ENCODE measurements at regions not wholly inside any gene's neighbourhood (a gene's known extent, or its start where the extent isn't known, plus 50 kb on each side); places are given as distances from the start of the nearest gene placed in this dataset.
"Not testable (repeated sequence)": the region's sequence is repeated elsewhere in the genome, so short reads cannot be mapped to it uniquely, and the experiment has no call there.

DNA sequence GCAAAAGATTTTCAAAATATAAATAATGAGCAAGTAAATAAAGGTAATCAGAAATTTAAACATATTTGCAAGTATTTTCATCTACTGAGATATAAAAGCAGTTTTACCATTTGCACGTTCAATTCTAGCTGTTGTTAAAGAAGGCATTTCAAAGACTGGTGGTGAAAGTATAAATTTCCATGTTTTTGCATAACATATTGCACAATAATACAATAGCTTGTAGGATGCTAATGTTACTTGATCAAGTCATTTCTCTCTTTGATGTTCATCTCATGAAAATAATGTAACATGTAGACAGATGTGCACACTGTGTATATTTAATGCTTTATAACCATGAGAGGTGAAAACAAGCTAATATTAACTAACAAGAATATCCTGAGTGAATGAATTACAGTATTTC, 651.9 kb downstream of the CDH9 start:
- no peak for DNase-seq

DNA sequence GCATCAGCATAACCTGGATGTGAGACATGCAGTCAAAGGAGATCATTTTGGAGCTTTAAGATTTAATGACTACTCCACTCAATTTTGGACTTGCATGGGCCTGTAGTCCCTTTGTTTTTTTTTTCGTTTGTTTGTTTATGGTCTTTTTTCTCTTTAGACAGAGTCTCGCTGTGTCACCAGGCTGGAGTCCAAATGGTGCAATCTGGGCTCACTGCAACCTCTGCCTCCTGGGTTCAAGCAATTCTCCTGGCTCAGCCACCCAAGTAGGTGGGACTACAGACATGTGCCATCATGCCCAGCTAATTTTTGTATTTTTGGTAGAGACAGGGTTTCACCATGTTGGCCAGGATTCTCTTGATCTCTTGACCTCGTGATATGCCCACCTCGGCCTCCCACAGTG, 673.8 kb downstream of the CDH9 start:
- DNase-seq, result not testable (repeated sequence)

DNA sequence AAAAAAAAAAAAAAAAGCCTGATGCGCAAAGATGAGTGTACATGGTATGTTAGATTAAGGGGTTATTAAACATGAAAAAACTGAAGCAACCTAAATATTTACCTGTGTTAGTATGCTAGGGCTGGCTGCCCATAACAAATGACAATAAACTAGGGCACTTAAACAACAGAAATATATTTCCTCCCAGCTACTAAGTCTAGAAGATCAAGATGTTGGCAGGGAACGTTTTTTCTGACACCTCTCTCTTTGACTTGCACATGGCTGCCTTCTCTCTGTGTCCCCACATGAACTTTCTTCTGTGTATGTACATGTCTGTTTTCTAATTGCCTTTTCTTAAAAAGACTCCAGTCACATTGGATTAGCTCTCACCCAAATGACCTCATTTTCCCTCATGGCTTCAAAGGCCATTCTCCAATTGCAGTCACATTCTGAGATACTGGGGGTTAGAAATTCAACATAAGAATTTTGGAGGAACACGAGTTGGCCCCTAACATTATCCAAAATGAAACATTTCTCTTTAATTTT, 694.5 kb downstream of the CDH9 start:
- DNase-seq, result no peak

DNA sequence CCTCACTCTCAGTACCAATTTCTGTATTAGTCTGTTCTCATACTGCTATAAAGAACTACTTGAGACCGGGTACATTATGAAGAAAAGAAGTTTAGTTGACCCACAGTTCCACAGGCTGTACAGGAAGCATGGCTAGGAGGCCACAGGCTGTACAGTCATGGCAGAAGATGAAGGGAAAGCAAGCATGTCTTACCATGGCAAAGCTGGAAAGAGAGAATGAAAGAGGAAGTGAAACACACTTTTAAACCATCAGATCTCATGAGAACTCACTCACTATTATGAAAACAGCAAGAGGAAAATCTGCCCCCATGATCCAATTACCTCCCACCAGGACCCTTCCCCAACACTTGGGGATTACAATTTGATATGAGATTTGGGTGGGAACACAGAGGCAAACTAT, 698.8 kb downstream of the CDH9 start:
- no peak for DNase-seq

DNA sequence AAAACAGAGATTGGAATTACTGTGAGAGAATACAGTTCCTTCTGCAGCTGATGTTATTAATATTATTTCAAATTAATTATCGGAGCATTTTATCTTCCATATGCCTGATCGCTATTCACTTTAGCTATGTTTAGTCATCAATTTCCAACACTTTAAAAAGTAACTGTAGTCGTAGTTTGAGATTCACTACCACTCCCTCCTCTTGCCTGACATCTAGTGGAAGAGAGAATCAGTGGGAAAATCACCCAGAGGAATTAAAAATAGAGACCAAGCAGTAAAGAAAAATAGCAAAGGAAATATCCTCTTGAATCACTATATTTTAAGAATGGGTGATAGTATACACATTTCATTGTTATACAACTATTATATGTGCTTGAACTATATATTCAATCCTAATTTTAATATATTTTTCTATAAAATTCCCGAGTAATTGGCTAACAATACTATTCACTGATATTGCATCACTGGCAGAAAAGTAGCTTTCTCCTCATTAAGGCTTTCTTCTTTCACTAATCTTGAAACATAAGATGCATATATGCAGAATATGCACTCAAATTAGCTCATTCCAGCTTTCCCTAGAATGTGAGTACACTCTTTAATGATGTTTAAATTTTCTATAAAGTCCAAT, 708.7 kb downstream of the CDH9 start:
- no peak for DNase-seq

DNA sequence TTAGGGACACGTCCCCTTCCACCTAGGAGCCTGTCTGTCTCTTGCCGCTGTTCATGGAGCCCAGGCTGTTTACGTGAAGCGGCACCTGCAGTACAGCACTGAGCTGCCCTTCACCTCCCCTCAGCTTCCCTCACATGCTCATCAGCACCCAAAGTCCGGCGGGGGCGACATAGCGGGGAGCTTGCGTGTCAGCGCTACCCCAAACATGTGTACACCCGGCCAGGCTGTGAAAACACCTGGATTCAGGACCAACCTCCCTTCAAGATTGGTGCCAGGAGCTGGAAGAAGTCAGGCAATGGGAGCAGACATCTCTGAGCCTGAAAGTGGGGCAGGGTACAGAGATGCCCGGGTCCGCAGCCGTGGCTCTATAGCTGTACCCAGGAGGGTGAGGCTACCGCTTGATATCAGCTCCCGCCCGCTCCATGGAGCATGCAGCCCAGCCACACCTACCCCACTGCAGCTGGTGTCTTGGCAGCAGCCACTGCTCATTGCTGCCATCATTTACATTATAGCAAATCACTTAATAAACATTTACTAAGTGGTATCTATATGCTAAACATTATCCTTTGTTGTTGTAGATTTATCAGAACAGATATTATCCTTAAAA, 712.1 kb downstream of the CDH9 start:
- DNase-seq, result no peak

DNA sequence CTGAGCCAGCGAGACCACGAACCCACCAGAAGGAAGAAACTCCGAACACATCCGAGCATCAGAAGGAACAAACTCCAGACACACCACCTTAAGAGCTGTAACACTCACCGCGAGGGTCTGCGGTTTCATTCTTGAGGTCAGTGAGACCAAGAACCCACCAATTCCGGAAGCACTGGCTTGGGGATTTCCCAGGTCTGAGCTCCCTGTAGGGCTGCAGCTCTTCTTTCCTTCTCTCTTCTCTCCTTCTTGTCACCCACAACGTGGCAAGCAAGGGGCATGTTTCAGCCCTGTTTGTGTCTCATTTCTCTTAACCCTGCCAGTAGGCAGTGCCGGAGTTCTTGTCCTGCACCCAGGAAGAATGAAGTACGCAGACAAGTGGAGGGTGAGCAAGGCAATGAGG, 713.0 kb downstream of the CDH9 start:
- not testable (repeated sequence) for DNase-seq

DNA sequence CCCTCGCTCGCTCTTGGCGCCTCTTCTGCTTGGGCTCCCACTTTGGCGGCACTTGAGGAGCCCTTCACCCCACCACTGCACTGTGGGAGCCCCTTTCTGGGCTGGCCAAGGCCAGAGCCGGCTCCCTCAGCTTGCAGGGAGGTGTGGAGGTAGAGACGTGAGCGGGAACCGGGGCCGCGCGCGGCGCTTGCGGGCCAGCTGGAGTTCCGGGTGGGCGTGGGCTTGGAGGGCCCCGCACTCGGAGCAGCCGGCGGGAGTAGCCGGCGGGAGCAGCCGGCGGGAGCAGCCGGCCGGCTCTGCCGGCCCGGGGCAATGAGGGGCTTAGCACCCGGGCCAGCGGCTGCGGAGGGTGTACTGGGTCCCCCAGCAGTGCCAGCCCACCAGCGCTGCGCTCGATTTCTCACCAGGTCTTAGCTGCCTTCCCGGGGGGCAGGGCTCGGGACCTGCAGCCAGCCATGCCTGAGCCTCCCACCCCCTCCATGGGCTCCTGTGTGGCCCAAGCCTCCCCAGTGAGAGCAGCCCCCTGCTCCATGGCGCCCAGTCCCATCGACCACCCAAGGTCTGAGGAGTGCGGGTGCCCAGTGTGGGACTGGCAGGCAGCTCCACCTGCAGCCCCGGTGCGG, 714.0 kb downstream of the CDH9 start:
- not testable (repeated sequence) for DNase-seq

DNA sequence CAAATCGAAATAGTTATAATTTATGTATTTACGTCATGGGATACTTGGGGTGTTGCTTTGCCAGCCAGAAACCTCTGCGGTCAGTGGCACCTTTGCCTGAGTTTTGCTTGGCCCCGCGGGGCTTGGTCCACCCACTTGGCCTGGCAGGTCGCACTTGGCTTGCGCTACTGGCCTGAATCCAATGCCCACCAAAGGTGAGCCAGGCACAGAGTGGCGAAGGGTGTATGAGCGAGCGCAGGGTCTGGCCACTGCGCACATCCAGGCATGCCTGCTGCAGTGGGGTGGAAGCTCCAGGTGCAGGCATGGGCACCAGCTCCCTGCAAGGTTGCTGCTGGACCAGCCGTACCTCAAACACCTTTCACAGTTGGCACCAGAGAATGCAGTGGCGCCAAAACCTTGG, 714.6 kb downstream of the CDH9 start:
- DNase-seq, result no peak

DNA sequence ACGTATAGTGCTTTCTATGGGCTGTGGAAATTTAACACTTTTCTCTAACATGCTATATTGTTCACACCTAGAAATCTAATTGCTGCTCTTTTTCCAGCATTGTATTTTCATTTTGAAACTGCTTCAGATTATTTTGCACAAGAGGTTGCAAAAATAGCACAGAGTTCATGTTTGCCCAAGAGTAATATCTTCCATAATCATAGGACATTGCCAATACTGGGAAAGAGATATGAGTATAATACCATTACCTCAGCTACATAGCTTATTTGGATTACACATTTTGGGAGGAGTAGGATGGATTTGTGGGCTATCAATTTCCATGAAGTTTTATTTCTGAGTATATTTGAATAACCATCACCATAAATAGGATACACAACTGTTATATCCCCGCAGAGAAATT, 717.1 kb downstream of the CDH9 start:
- DNase-seq, result no peak

DNA sequence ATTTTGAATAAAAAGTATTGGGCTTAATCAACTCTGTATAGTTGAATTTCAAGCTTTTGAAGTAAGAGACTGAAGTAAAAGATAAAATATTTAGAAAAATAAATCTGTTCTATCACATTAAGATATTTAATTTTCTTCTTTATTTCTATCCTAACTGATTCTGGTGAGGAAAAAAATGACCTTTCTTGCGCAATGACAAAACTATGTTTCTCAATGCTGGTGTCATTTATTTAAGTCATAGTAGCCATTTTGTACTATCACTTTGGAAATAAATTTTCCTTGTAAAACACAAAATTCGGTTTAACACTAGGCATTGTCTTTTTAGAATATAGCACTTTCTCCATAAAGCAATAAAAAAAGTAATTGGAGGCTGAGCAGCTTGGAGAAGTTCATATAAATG, 728.0 kb downstream of the CDH9 start:
- no peak for DNase-seq

DNA sequence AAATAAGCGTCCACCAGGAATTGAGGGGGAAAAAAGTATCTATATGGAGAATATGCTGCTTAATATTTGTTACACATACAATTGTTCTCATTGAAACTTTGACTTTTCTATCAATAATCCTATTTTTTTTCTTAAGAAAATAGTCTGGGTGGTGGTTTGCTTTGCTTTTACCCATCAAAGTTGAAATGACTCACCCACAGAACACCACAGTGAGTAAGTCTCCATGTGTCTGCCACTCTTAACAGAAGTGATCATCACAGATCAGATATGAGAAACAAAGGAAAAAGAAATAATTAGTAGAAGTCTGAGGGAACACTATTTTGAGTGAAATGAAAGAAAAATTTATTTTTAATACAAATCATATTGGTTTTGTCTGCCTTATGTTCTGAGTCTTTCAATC, 742.8 kb downstream of the CDH9 start:
- no peak for DNase-seq

DNA sequence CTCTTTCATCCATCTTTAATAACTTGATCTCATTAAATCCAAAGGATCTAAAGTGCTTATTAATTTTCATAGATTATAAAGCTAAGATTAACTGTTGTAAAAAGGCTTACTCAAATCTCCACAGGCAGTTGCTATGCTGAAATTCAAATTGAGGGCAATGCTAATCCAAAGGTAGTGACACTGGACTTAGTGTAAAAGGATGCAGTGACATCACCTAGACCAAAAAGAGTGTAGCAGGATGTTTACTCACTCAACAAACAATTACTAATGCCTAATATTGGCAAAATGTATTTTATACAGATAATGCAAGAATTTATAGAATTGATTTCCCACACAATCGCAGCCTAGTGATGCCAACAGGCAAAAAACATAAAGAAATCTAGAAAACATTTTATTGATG, 756.2 kb downstream of the CDH9 start:
- no peak for DNase-seq

DNA sequence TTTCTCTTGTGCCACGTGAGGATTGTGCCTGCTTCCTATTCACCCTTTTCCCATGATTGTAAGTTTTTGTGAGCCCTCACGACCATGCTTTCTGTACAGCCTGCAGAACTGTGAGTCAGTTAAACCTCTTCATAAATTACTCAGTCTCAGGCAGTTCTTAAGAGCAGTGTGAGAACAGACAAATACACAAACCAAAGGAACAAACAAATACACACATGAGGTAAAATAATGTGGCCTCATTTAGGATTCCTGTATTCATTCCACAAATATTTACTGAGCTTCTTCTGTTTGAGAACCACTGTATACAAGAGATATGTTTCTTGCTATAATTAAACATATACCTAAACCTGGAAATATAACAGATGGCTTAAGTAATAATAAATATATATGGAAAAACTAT, 760.3 kb downstream of the CDH9 start:
- no peak for DNase-seq

DNA sequence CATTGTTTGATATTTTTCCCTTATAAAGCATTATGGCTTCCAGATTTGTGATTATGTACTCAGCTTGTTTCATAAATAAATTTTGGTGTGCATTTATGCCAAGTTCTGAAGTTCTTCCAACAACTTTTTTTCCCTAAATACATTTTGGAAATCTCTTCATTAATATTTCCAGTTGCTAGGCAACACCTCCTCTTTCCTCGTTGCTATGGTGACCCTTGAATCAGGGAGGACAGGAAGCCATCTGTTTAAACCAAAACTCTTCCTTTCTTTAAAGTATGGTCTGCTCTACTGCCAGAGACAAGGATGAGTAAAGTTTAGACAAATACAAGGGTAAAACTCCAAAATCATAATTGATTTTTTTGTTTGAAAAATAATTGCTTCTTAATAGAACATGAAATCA, 779.3 kb downstream of the CDH9 start:
- no peak for DNase-seq

DNA sequence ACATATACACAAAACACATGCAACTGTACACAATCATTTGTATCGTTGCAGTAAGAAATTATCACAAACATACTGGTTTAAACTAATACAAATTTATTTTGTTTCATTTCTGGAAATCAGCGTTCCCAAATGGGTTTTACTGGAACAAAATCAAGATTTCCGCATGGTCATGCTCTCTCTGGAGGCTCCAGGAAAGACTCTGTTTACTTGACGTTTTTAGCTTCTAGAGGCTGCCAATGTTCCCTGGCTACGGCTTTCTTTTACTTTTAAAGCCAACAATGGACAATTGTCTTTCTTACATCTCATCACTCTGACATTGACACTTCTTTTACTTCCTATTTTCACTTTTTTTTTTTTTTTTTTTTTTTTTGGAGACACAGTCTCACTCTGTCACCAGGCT, 793.1 kb downstream of the CDH9 start:
- no peak for DNase-seq

DNA sequence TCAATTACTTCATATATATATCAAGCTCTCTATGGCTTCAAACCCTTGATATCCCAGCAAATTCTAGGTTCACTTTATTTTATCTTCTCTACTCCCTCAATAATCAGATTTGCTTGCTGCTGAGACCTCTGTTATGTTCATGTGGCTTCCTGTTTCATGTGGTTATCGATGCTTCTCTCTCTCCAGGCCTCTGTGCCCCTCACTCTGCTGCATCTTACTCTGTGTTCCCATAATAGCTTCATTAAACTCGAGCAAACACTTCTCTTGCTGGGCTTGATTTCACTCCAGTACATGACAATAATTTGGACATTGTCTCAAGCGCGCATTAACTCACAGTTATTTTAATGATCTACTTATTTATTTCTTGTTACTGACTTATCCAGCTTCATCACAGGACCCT, 798.8 kb downstream of the CDH9 start:
- no peak for DNase-seq

DNA sequence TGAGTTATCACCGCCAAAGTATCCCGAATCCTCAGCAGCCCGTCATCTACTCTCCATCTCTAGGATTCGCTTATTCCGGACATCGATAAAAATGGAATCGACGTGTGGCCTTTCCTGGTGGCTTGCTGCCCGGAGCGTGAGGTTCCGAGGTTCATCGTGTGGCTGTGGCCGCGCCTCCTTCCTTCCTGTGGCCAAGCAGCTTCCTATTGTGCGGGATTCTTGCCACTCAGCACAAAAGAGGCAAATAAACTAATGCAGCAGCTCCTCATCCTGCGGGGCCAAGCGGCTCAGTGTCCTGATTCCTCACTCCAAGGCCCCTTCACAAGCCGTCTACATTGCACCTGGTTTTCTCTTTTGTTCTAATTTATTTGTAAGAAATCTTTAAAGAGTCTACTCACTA, 800.9 kb downstream of the CDH9 start:
- DNase-seq, result no peak

DNA sequence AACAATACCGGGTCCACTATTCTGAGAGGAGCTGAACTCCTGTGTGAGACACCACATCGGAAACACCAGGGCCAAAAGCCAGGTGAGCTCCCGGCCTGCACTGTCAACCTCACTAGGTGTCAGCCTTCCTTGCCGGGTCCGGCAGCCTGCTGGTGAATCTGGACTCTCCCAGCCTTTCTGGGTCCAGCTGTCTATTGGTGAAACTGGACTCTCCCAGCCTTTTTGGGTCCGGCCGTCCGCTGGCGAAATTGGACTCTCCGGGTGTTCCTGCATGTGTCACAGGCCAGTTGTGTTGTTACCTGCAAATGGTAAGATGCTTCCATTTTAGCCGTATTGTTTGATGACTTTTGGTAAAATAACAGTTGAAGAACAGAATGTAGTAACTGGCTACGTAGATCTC, 801.5 kb downstream of the CDH9 start:
- DNase-seq, result no peak

DNA sequence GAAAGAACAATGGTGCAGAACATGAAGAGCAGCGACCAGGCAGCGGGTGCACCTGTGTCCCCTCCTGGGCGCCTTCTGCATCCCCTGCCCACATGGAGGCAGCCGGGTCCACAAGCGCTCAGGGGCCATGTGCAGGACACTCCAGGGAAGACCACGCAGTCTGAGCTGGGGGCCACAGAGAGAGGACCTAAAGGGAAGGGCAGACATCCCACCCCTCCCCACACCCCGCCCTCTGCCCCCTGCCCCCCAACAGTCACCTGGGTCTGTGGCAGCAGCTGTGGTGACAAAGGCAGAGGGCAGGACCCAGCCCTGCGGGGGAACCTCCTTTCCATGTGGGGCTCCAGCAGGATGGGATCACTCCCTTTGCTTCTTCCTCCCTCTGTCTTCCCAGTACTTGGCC, 805.7 kb downstream of the CDH9 start:
- DNase-seq, result no peak

DNA sequence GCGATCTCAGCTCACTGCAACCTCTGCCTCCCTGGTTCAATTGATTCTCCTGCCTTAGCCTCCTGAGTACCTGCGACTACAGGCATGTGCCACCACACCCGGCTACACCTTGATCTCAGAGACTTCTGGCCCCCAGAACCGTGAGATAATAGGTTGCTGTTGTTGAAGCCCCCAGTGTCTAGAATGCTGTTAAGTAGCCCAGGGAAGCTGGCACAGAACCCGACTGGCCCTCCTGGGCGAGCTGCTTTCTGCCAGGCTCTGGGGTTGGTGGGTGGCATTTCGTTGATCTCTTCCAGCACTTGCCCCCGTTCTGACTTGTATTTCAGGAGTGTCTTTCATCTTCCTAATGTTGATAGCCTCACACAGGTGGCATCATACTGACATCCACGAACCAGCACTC, 807.1 kb downstream of the CDH9 start:
- no peak for DNase-seq

DNA sequence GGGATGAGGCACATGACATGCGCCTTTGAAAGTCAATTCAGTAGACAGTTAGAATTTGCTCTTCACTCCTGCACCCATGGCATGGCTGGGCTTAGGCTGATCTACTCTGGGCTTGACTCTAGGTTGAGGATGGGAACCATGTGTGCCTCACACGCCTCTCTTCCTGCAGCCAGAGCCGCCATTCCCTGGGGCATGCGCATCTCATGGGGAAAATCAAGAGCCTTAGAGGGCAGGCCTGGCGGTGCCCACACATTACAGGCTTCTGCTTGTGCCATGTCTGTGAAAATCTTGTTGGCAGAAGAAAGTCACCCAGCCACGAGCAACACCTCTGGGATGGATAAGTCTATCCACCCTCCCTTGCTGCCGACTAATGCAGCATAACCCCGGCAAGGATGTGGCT, 808.5 kb downstream of the CDH9 start:
- no peak for DNase-seq

DNA sequence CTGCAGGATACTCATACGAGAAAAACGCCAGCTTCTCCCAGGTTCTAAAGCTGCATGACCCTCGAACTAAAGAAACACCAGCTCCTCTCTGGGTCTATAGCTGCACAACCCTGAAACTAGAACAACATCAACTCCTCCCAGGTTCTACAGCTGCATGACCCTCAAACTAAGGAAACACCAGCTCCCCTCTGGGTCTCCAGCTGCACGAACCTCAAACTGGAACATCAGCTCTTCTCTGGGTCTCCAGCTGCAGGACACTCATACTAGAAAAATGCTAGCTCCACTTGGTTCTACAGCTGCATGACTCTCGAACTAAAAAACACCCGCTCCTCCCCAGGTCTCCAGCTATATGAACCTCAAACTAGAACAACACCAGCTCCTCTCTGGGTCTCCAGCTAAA, 811.1 kb downstream of the CDH9 start:
- DNase-seq, result no peak

DNA sequence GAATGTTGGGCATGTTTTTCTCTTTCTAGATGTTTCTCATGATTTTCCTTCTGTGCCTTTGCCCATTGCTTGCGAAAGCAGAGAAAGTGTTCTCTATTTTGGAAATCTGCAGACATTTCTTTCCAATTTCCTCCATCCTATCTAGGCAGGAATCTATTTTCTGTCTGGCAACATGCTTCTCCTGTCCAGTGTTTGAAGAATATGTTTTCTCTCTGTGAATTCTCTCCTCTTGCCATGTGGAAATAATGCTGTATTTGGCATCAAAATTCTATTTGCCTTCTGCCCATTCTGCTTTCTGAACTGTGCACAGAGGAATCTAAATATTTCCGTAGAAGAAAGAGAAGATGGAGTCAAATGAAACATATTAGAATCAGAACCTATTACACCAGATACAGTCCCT, 833.3 kb downstream of the CDH9 start:
- no peak for DNase-seq

DNA sequence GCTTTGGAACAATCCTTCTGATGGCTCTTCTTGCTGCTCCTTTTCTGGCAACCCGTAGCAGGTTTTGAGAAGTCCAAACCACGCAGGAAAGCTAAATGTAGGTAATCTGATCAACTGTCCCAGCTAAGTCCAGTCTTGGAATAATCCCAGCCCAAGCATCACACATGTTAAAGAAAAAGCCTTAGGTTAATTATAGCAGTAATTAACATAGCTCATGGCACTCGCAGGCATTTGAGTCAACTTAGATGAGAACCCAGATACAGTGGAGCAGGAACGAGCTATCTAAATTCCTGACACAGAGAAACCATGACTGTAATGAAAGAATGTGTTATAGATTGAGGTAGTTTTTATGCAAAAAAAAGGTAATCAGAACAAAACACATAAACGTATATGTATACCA, 844.8 kb downstream of the CDH9 start:
- DNase-seq, result no peak
